Fibroblast of pulmonary artery (primary cell): ENCODE measurements at regions not wholly inside any gene's neighbourhood (a gene's known extent, or its start where the extent isn't known, plus 50 kb on each side); places are given as distances from the start of the nearest gene placed in this dataset.

Source experiments
- DNase-seq: peaks from one replicate; pipeline ENCODE4 v3.0.0-alpha.2; 2010; ENCODE audit warnings: low read depth
- H3K4me3 ChIP-seq: replicated peaks from 2 replicates; pipeline ENCODE4 v1.5.1; 2011; ENCODE audit warnings: low read depth, mild to moderate bottlenecking, control low read depth, low read length, moderate library complexity
- TF ChIP-seq, protein P1 (sequence below): IDR thresholded peaks from 2 replicates; pipeline ENCODE4 v1.5.1; 2011; ENCODE audit warnings: mild to moderate bottlenecking, control low read depth, low read length, inconsistent platforms; ENCODE audit errors: missing control alignments

DNA sequence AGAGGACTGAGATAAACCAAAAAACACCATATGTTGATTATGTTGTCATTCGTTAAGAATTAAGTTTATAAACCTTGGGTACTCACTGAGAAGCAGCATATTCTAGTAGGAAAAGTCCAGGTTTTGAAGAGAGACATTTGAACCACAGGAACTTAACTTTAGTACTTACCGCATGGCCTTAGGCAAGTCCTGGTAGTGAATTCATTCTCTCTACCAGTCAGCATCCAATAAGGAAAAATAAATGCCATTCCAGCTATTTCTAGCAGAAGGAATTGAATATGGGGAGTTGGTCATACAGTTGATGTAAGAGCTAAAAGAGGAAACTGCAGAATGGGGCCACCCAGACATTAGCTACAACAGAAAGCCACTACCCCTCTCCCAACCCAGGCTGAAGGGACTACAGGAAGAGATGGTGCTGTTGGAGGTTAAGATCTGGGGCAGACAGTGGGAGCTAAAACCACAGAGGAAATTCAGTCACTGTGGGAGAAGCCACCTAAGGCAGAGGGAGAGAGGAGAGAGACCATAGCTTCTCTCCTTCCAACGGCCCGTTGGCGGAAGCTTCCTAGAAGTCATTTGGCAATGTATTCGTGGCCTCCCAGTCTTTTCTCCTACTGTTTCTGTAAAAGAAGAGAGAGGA lies 133.8 kb upstream of the RARB start:
- H3K4me3 ChIP-seq, result no peak overlapping the region
- no peak for DNase-seq
- TF ChIP-seq, protein P1, sequence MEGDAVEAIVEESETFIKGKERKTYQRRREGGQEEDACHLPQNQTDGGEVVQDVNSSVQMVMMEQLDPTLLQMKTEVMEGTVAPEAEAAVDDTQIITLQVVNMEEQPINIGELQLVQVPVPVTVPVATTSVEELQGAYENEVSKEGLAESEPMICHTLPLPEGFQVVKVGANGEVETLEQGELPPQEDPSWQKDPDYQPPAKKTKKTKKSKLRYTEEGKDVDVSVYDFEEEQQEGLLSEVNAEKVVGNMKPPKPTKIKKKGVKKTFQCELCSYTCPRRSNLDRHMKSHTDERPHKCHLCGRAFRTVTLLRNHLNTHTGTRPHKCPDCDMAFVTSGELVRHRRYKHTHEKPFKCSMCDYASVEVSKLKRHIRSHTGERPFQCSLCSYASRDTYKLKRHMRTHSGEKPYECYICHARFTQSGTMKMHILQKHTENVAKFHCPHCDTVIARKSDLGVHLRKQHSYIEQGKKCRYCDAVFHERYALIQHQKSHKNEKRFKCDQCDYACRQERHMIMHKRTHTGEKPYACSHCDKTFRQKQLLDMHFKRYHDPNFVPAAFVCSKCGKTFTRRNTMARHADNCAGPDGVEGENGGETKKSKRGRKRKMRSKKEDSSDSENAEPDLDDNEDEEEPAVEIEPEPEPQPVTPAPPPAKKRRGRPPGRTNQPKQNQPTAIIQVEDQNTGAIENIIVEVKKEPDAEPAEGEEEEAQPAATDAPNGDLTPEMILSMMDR, result no peak

DNA sequence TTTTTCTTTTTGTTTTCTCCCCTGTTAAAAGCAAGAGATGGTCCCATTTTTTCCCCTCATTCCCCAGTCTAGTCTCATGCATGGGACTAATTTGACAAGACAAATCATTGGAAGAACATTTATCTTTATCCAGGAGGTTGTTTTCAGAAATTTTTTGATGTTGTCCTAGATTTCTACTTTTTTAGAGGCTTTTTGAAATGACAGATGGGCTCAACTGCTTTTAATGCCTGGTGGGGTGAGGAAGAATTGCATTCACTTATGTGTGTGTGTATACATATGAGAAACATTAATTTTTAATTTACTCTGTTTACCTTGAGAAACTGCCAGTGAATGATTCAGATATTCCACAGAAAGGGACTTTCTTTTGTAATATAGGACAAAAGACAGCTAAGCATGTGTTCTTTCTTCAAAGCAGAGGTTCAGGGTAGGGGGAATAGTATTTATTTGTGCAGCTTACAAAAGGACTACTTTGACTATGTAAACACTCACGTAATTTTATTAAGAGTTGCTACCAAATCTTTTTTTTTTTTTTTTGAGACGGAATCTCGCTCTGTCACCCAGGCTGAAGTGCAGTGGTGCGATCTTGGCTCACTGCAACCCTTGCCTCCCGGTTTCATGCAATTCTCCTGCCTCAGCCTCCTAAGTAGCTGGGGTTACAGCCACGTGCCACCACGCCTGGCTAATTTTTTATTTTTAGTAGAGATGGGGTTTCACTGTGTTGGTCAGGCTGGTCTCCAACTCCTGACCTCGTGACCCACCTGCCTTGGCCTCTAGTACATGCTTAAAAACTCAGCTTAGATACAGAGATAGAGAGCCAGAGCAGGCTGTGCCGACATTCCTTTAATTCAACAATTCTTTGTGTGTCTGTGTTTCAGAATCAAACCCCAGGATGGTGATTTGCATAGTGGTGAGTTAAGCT lies 130.1 kb upstream of the RARB start:
- H3K4me3 ChIP-seq, result no peak overlapping the region
- TF ChIP-seq, protein P1, result no peak
- peak; percentile 17 for DNase-seq

DNA sequence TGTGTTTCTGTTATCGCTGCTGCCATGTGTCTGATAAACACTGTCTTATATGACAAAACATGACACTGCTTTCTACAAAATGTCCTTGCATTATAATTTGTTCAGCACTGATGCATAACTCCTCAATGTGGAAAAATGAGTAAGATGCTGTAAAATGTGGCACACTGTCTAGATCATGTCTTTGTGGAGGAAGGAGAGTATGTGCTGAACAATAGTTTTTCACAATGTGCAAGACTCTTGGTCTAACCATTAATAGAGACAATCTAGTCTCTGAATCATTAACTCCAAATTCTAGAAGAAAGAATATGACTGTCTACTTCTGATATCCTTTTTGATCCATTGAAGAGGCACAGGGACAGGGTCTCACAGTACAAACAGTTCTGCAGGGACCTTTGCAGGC lies 127.9 kb upstream of the RARB start:
- no peak overlapping the region for H3K4me3 ChIP-seq
- no peak for DNase-seq
- TF ChIP-seq, protein P1, result no peak

DNA sequence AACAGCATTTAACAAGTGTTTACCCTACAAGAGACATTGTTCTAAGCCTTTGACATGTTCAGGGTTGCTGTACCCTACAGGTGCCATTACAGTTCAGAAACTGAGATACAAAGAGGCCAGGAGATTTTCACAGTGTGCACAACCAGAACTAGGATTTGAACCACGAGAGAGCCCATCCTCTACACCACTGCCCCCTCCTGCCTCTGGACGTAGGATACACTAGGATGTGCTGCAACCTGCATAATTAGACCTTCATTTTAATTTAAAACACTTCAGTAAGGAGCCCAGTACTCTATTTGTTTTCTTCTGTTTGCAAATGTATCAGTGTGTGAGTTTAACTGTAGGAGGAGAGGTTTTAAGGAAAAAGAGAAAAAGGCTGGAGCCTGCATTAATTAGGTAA lies 123.1 kb upstream of the RARB start:
- no peak overlapping the region for H3K4me3 ChIP-seq
- TF ChIP-seq, protein P1, result no peak
- no peak for DNase-seq

DNA sequence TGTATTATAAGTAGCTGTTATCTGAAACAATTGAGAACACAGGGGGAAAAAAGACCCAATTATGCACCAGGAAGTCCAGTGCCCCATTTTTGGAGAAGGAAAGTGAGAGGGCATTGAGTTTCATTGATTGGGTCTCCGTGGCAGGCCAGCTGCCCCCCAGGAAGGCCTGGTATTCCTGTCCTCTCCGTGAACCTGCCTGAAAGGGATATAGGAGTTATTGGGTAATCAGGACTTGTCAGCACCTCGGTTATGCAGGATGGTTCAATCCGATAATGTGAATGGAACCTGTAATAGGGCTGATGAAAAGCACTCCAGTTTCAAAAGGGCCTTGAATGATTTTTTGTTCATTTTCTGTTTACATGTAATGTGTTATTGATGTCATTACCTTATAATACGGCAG lies 122.0 kb upstream of the RARB start:
- TF ChIP-seq, protein P1, result no peak
- H3K4me3 ChIP-seq, result no peak overlapping the region
- no peak for DNase-seq

DNA sequence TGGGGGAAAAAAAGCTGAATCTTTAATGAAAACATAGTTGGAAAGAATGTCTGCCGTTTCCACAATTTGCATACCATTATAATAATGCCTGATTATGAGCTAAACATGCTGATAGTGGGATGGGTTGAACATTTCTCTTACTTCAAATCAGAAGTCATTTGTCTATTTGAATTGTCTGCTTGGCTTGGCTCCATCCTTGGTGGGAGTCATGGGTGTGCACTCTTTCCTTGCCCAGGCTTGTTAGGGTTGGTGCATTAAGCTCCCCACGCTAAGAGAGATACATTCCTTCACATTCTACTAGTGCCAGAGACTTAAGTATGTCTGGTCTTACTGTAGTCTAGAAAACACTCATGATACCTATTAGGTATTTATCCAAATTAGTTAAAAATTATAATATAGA lies 121.4 kb upstream of the RARB start:
- DNase-seq, result no peak
- TF ChIP-seq, protein P1, result no peak
- no peak overlapping the region for H3K4me3 ChIP-seq
